ENCODE measurements at regions not wholly inside any gene's neighbourhood (a gene's known extent, or its start where the extent isn't known, plus 50 kb on each side); places are given as distances from the start of the nearest gene placed in this dataset.
"Not testable (repeated sequence)": the region's sequence is repeated elsewhere in the genome, so short reads cannot be mapped to it uniquely, and the experiment has no call there.

- TF ChIP-seq, protein P1, sequence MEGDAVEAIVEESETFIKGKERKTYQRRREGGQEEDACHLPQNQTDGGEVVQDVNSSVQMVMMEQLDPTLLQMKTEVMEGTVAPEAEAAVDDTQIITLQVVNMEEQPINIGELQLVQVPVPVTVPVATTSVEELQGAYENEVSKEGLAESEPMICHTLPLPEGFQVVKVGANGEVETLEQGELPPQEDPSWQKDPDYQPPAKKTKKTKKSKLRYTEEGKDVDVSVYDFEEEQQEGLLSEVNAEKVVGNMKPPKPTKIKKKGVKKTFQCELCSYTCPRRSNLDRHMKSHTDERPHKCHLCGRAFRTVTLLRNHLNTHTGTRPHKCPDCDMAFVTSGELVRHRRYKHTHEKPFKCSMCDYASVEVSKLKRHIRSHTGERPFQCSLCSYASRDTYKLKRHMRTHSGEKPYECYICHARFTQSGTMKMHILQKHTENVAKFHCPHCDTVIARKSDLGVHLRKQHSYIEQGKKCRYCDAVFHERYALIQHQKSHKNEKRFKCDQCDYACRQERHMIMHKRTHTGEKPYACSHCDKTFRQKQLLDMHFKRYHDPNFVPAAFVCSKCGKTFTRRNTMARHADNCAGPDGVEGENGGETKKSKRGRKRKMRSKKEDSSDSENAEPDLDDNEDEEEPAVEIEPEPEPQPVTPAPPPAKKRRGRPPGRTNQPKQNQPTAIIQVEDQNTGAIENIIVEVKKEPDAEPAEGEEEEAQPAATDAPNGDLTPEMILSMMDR (conservative IDR thresholded peaks at IDR 0.05; ENCODE audit: low read depth in 2 of 2) = peak; percentile 53 to 63
- not testable (repeated sequence) for TF ChIP-seq POLR2AphosphoS5 (IDR thresholded peaks at IDR 0.05; ENCODE audit: low read depth); ZNF114 (CRISPR knock-in tag; IDR thresholded peaks at IDR 0.05)
These were observed 165.6 kb downstream of the XPNPEP1 start for GRCh38 chr10:109757670-109758069.

All from GM23338 (cell line).